ENCODE measurements at regions not wholly inside any gene's neighbourhood (a gene's known extent, or its start where the extent isn't known, plus 50 kb on each side); places are given as distances from the start of the nearest gene placed in this dataset.
"Not testable (repeated sequence)": the region's sequence is repeated elsewhere in the genome, so short reads cannot be mapped to it uniquely, and the experiment has no call there.

DNA sequence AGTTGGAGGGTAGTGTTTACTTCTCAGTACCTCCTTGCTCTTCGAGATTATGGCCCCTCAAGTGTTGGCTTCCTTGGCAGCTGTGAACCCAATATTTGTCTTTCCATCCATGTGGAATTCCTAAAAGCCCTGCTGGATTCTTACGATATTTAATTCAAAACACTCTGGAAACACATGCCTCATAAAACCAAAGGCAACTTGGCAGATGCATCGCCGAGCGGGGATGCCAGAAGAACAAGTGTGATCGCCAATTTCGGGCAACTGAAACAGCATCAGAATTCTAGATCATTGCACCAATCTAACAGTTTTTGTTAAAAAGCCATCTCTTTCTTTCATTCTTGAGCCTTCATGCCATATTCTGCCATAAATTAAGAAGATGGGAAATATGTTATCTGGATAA, 934.4 kb downstream of the AACS start:
- no peak for DNase-seq (ENCODE audit: low spot score)

DNA sequence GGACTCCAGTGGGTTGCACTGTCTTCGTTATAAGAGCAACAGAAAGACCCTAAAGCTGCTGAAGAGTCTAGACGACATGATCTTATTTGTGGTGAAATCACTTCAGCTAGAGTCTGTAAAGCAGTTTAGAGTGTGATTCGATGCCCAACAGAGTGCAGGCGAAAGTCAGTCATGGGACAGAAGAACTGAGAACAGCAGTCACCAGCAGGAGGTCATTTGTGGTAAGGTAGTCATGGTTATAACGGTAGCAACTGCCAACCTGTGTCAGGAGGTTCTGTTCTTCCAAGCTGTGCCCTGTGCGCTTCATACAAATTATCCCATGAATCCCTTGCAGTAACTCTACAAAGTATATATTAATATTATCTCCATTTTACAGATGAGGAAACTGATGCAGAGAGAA, 954.1 kb downstream of the AACS start:
- DNase-seq (ENCODE audit: low spot score) = no peak

DNA sequence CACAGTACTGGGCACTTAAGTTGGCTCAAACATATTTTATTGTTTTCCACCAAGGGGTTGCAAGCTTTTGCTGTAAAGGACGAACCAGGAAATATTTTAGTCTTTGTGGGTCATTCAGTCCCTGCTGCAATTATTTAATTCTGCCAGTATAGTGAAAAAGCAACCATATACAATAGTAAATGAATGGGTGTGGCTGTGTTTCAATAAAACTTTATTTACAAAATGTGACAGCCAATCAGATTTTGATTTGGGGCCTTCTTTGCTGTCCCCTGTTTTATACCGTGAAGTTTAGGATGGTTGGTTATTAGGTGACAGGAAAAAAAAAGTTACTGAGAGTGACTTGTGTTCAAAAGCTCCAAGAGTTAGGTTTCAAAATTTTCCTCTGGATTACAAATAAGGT, 956.4 kb downstream of the AACS start:
- DNase-seq (ENCODE audit: low spot score) = no peak

DNA sequence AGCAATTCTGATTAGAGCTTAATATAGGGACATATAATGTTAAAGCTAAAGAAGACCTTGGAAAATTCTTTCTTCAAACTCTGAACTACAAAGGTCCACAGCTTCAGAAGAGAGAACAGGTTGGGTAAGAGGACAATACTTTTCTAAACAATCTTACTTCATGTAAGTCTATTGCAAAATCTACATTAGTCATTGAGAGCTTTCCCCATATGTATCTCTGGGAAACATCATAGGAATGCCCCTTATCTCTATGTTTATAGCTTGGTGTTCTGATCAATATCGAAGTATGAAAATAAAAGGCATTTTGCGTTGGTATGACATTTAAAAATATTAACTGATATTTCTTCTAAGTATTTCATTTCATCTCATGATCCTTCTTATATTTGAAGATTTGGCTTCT, 962.6 kb downstream of the AACS start:
- no peak for DNase-seq (ENCODE audit: low spot score)

DNA sequence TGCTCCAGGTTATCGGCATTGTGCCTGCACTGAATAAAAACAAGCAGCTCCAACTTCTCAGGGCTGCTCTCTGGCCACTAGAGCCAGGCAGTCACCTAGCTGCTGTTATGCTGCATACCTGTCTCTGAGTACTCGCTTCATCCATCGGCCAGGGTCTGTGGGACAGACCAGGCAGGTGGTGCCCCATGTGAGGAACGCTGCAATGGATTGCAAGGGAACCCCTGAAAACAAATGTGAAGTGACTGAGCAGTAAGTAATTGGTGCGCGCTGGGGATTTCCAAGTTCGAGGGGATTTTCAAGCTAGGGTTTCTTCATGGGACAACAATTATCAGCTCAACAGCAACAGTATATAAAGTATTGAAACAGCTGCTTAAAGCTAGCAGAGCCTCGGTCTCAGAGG, 965.3 kb downstream of the AACS start:
- DNase-seq (ENCODE audit: low spot score) = no peak

DNA sequence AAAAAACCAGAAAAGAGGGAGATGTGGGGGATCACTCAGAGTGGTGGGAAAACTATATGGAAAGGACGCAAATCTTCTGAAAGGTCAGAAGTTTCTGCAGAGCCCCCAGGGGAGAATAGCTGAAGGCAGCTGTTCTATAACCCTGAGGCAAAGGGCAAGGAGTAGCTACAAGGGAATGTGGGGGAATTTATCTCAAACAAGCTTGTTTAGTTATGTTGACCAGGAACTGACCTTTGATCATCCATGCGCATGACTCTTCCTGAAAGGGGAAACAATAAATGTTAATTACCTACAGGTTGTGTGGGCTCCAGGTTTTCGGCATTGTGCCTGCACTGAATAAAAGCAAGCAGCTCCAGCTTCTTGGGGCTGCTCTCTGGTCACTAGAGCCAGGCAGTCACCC, 968.5 kb downstream of the AACS start:
- DNase-seq (ENCODE audit: low spot score) = no peak

DNA sequence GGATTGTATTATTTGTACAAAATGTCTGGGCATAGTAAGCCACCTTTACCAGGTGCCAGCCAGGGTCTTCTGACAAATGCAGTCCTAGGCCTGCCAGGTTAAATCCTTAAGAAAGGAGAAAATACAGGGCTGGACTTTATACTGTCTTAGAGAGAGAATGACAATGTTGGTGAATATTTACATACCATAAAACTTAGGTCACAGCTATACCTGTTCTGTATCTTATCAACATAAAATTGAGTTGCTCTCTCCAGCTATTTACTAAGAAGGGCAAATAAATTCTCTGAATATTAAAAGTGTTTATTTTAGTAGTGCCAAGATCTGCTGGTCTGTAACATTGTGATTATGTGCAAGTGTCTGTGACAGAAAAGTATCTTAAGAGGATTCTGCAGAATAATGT, 971.1 kb downstream of the AACS start:
- no peak for DNase-seq (ENCODE audit: low spot score)

DNA sequence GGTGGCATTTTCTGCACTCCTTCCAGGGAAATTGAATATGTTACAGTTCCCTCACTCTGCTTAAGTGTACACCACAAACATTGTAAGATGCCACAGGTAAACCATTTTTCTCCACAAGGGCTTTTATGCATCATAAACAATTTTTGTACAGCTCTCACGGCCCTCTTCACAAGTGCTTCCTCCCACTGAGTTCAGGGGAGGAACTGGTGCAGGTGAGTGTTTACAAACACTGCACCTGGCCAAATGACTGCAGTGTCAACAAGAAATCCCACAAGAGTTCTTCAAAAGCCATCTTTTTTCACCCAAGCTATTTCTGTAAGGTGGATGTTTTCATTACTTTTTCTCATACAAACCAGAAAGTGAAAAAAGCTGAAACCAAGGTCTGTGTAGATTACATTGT, 973.2 kb downstream of the AACS start:
- DNase-seq (ENCODE audit: low spot score) = no peak

DNA sequence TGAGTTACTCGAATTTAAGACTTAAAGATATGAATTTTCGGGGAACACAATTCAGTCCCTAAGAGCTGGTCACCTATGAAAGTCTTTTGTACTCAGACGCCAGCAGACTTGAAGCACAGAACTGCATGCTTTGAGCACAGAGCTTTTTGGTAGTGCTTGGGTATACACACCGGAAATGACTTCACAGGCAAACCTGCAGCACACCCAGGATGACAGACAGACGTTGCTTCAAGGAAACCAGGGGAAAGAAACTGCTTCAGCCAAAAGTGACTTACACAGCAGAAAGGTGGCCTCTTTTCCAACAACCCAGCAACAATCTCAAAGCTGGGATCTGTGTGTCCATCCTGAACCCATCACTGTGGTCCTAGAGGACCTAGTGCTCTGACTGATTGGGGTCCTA, 975.1 kb downstream of the AACS start:
- DNase-seq (ENCODE audit: low spot score) = no peak

DNA sequence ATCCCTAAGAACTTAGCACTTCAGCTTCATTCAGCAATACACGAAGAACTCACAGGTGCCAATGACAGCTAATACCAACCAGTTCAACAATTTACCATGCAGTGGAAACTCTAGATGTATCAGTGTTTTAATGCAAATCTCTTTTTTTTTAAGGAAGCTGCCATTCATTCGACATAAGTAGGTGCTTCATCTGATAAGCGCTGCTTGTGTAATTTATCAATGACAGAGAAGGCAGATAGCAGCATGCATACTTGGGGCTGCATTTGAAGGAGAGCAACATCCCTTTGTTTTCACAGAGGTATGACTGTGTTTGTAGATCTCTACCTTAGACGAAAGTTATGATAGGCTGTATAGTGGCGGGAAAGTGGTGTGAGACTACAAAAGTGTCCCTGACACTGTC, 977.1 kb downstream of the AACS start:
- no peak for DNase-seq (ENCODE audit: low spot score)

DNA sequence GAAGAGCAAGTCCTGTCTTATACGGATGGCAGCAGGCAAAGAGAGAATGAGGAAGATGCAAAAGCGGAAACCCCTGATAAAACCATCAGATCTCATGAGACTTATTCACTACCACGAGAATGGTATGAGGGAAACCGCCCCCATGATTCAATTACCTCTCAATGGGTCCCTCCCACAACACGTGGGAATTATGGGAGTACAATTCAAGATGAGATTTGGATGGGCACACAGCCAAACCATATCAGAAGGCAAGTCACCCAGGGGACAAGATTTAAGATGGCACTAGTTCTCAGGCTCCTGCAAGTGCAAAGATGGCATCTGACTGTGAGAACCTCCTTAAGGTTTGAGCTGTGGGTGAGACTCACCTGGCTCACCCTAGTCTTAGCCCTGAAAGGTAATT, 984.3 kb downstream of the AACS start:
- not testable (repeated sequence) for DNase-seq (ENCODE audit: low spot score)

DNA sequence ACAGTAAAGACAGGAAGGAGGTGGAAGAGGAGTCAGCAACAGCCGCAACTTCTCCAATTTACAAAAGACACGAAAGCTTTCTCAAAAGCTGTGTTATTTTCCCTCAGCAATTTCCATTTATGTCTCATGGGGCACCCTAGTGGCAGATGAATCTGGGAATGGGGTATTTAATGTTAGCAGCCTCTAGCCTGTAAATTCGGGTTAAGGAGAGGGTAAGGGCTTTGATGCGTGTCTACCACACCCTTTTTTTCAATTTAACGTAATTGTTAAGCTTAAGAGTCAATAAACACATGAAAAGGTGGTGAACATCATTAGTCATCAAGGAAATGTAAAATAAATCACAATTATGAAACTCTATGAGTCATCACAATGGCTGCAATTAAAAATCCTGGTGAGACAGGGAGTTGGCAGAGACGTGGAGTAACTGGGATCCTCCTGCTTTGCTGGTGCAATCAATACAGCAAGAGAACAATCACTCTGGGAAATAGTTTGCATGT, 986.4 kb downstream of the AACS start:
- no peak for DNase-seq (ENCODE audit: low spot score)

DNA sequence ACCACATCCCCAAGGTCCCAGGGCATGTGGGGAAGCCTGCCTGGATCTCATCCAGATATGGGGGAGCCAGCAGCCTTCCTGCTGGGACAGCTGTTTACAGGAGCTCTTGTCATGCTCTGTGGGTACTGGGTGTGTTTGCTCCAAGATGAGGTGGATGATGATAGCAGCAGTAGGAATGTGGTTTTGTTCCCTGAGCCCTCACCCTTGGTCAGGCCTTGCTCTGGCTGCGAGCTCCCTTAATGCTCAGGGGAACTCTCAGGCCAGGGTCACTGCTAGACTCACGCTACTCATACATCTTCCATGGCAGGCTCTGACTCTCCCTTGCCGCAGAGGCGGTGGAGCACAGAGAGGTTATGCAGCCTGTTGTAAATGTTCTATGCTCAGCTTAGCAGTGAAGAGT, 990.3 kb downstream of the AACS start:
- DNase-seq (ENCODE audit: low spot score) = no peak

DNA sequence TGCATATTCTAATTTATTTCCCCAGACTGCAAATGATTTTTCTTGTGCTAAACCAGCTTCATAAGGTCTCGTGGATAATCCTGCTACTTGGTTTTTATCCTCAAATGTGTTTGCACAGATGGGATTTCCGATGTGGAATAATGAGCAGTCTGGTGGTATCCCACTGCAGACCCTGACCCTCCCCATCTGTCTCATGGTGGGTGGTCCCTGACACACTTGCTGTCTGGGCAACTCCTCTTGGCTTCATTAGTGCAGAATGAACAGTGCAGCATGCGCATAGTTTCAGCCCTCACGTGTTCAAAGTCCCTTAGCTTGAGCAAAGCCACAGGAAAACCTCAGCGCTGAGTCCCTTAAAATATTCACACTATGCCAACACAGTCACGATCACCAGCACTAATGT, 996.5 kb downstream of the AACS start:
- no peak for DNase-seq (ENCODE audit: low spot score)

DNA sequence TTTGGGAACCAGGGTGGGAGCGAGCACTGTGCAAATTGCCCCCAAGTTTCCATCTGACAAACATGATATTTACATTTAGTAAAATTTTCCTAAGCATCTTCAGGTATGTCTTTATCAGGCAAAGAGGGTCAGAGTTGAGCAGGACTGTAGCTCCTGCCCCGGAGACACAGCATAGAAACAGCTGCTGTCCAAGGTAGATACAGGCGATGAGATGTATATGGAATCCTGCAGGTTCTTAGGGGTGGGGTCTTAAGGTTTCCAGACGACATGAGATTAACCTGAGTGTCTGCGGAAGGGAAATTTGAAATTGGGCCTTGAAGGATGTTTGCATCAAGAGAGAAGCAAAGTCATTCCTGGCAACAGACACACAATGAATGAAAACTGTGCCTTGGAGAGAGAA, 998.8 kb downstream of the AACS start:
- DNase-seq (ENCODE audit: low spot score) = no peak

DNA sequence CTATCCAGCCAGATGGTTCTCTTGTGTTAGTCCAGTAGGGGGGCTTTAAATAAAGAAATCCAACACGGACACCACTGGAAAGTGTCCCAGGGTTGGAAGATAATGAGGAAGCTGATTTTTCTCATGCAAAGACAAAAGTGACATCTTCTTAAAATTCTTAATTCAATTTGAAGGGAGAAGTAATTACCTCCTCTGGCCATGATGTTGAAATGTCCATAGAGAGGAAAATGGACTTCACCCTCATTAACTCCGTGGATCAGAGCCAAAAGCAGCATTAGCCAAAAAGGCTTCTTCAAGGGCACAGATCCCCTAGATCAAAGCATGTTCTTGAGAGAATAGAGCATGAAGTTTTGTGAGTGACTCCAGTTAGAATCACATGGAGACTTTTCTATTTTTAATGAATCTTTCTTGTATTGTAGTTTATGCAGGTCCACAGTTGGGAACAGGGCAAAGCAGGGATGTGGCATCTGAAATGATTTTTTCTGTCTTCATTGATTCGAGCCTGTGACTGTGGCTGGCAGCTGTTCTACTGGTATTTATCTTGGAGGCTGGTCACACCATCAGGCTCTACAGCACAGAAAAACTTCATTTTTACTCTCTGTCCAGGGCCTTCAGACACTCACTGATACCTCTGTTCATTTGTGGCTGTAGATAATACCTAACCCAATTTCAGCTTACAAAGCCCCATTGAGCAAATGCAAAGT, 1002.5 kb downstream of the AACS start:
- no peak for DNase-seq (ENCODE audit: low spot score)

DNA sequence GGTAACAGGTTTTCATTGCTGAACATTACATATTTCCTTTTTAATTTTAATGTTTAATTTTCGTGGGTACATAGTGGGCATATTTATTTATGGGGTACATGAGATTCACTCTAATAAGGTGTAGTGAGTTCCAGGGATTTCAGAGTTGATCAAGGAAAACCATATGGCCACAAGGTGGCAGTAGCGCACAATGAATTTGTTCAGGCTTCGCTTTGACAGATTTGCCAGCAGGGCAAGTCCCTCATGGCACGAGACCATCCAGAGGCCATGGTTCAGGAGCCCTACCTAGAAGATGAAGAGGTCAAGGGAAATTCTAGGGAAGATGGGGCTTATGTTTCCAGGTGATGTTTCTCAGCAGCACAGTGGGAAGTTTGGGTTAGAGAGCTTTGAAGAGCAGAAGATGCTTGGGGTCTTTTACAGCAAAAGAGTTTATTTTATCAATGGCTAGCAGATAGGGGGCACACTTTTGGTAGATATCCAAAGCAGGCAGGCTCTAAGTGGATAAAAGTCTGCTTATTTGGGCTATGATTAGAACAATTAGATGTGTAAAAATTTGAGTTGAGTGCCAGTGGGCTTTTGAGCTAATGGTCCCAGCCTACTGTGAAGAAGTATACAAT, 1004.4 kb downstream of the AACS start:
- peak; percentile 73 for DNase-seq (ENCODE audit: low spot score)

DNA sequence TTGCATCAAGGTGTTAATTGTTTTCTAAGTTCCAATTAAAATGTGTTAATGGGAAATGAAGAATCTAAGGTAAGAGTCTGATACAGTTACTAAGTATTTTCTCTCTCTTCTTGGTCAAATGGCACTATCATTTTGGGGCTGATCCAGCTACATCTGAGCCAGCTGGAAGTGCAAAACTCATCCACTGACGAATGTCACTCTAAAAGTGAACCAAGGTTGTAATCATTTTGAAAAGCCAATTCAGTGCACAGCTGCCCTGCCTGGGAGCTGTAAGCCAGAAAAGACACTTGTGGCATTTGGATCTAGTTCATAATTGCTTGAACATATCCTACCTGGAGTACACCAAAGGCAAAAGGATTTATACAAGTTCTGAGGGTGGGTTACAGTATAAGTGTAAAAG, 1011.3 kb downstream of the AACS start:
- DNase-seq (ENCODE audit: low spot score) = no peak

DNA sequence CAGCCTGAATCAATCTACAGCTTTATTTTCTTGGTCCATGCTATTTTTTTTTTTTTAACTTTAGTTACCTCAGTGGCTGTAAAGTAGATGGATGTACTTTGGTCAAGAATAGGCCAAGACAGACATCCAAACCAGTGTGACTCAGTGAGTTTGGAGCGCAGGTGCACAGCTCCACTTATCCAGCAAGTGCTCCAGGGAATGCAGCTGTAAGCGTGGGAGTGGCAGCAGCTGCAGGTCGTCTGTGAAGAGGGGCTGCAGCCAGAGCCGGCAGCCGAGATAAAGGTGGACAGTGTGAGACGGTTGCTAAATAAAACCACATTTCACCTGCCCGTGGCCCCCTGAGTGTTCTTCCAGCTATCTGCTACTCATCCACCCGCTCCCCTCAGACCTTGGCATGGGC, 1018.7 kb downstream of the AACS start:
- DNase-seq (ENCODE audit: low spot score) = no peak

DNA sequence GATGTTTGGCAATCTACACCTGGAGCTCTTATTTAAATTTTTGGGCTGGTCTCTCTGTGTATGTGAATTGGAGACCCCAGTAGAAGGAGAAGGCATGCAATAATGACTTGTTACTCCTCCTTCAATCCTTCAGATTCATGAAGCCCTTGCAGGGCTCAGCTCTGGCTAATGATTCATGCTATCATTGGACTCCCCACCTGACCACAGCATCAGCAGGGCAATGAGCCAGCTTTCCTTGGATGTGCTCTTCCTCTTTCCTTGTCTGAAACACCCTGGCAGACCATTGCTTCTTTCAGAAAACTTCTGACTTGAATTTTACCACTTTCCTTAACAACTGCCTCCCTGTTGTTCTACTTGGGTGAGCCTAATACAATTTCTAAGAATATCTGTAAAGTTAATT, 1019.2 kb downstream of the AACS start:
- DNase-seq (ENCODE audit: low spot score) = no peak

DNA sequence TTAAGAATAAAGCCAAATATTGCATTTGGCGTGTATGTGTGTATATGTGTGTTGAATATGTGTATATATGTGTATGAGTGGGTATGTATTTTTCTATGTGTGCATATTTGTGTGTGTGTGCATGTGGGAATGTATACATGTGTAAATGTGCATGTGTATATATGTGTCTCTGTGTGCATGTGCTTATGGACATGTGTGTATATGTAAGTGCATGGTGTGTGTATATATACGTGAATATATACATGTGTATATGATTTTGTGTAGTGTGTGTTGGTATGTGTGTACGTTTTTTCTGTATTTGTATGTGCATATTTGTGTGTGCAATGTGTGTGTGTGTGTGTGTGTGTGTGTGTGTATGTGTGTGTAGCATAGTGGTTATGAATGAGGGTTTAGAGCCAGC, 1021.0 kb downstream of the AACS start:
- no peak for DNase-seq (ENCODE audit: low spot score)

DNA sequence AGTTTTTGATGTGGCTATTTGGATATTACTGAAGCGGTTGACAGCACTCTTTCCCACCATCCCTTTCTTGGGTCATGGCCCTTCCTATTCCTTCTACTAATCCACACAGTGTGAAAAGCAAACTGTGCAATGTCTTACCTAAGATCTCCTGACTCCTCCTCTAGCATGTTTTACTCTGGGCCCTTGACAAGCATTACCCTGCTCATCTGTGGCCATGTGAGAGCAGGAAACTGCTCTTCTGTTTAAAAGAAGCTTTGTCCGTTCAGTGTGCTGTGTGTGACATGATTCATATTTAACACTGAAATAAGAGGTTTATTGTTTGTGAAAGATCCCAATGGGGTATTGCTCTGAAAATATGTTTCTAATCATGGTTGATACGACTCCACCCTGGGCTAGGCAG, 1022.5 kb downstream of the AACS start:
- no peak for DNase-seq (ENCODE audit: low spot score)

DNA sequence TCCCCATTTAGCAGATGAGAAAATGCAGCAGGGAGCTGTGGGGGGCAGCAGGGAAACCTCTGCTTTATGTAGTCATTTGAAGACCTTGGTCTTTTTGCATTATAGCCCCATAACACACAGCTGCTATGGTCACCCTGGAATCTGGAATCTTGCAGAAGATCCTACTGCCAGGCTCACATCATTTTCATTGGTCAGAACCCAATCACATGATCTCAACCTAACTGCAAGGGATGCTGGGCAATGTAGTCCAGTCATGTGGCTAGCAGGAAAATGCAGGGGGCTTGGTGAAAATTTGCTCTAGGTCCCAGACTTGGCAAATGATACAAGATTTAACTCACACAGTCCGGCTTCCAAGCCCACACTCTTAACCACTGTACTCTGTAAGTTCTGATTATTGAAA, 1028.7 kb downstream of the AACS start:
- DNase-seq (ENCODE audit: low spot score) = peak; percentile 39

All from NAMALWA (cell line).